ENCODE measurements at regions not wholly inside any gene's neighbourhood (a gene's known extent, or its start where the extent isn't known, plus 50 kb on each side); places are given as distances from the start of the nearest gene placed in this dataset.

- no peak for TF ChIP-seq E2F8 (IDR thresholded peaks at IDR 0.05; ENCODE audit: low read depth, partially characterized antibody)
These were observed 2086.5 kb upstream of the C9orf72 start (continued) for GRCh38 chr9:29659736-29660135.

GRCh38 chr9:29668732-29669131, 2095.5 kb upstream of the C9orf72 start:
- POLR2A ChIA-PET = no interaction called here
- ATAC-seq = no peak
- Histone ChIP-seq H4K20me1 (ENCODE audit: control insufficient read depth, insufficient read depth) (no peaks in the 10 kb centered on the region), H2AFZ (ENCODE audit: control insufficient read depth, low read depth, low read length) (no peak overlapping the region), H3K27me3 (replicated peaks in 1 of 2; ENCODE audit: control insufficient read depth in 2 of 2, insufficient read depth in 2 of 2, low read length in 1 of 2) (no peaks in the 10 kb centered on the region), H3K27ac (ENCODE audit: control insufficient read depth, insufficient read depth) (no peak overlapping the region), H3K9ac (ENCODE audit: control insufficient read depth, insufficient read depth, low read length) (no peak overlapping the region), H3K79me2 (ENCODE audit: control insufficient read depth, insufficient read depth, low read length) (no peaks in the 10 kb centered on the region), H3K36me3 (ENCODE audit: control insufficient read depth in 2 of 2, insufficient read depth in 2 of 2, low read length in 1 of 2) (no peaks in the 10 kb centered on the region), H3K4me2 (ENCODE audit: control insufficient read depth, insufficient read depth) (no peak overlapping the region), H3K4me1 (ENCODE audit: control insufficient read depth, insufficient read depth, low read length) (no peaks in the 10 kb centered on the region), H3K9me3 (replicated peaks; ENCODE audit: control insufficient read depth, insufficient read depth, low read length) (no peaks in the 10 kb centered on the region), H3K4me3 (no peak overlapping the region)
- no peak for DNase-seq (ENCODE audit: low read depth, low spot score)
- 20% methylated on average over 1 of the region's 1 CpG for WGBS (ENCODE audit: insufficient coverage, insufficient replicate concordance, low lambda C conversion rate, missing lambda C conversion rate)
- SMC1A ChIA-PET (ENCODE audit: uncharacterized antibody, unreplicated experiment) = no interaction called here
- RAD21 ChIA-PET (ENCODE audit: unreplicated experiment) = no interaction called here
- no TSS peak for BruUV-seq (replicated peaks)
- intact Hi-C loops (cut with micrococcal nuclease; ENCODE audit: unreplicated experiment) (no loop called here), in situ Hi-C loops (cut with MboI) (no loop called here)
- FAIRE-seq = no peak
- CTCF ChIA-PET = no interaction called here
- TF ChIP-seq IRF4 (IDR thresholded peaks at IDR 0.05; ENCODE audit: low read depth, low read length) = no peak
- no peak for TF ChIP-seq SREBF2 (IDR thresholded peaks at IDR 0.05; ENCODE audit: low read length)
- TF ChIP-seq POLR2AphosphoS5 (IDR thresholded peaks at IDR 0.05; ENCODE audit: low read length) = no peak
- no peak for TF ChIP-seq TCF3 (IDR thresholded peaks at IDR 0.05; ENCODE audit: borderline replicate concordance, insufficient read depth, low read depth, low read length)
